Adrenal gland (tissue), 5 donors: ENCODE measurements at regions not wholly inside any gene's neighbourhood (a gene's known extent, or its start where the extent isn't known, plus 50 kb on each side); places are given as distances from the start of the nearest gene placed in this dataset.

Experiments
- CTCF ChIP-seq, 6 experiments: fragments of 450-650 bp in 4 of 6; fragments of 200-600 bp in 2 of 6; sonication (generic) in 1 of 6; IDR thresholded peaks; 1 replicate in 5 of 6; 2 replicates in 1 of 6; pipeline versions ENCODE4 v1.5.1 to v1.8.0; 2016 to 2021; ENCODE audit warnings: antibody characterized with exemption in 6 of 6, mild to moderate bottlenecking in 2 of 6, moderate library complexity in 1 of 6
- POLR2A ChIP-seq, 2 donors: fragments of 450-650 bp; IDR thresholded peaks; one replicate each; pipeline ENCODE4 v1.6.1; 2017; ENCODE audit warnings: antibody characterized with exemption in 2 of 2, mild to moderate bottlenecking in 2 of 2, moderate library complexity in 1 of 2
- donor health status: DM: no; HTN: no; CAD: no.

- TF ChIP-seq CTCF (IDR thresholded peaks at IDR 0.05) (no peak), POLR2A (IDR thresholded peaks at IDR 0.05) (no peak)
These were observed 410.7 kb downstream of the OMA1 start for GRCh38 chr1:58135821-58136321.
